NCI-H1694 treated with DMSO at 0.1 percent for 48 hours (cell line): ENCODE measurements at regions not wholly inside any gene's neighbourhood (a gene's known extent, or its start where the extent isn't known, plus 50 kb on each side); places are given as distances from the start of the nearest gene placed in this dataset.

Source experiments
- DNase-seq: peaks from one replicate; lab custom pipeline; 2025; lab: John Stamatoyannopoulos, UW

DNA sequence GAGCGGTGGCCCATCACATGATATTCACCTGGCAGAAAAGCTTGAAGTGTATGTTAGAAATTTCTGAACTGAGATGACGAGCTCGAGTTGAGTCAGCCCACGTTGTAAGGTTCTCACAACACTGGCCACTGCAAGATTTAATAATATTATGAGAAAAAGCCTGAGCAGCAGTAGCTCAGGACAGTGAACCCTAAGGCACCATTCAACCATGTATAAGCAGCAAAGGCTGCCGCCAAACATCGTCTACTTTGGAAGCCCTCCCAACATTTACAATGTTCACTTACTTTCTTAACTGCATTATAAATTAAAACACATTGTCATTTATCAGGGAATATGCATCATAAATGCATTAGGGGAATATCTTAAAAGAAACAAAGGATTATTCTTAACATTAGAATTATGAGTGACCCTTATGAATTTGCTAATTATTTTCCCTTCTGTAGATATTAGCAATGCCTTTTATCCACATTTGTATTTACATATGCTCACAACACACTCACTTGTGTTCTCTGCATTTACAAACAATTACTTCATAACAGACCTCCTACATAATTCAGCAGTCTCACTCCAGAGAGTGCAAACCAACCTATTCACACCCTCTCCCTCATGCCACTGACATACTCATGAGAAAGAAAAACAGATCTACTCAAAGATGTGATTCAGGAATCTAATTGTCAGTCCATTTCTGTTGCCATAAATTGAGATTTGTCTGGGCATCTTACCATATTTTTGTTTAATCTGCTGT, 57.7 kb upstream of the CARD18 start:
- DNase-seq, result no peak

DNA sequence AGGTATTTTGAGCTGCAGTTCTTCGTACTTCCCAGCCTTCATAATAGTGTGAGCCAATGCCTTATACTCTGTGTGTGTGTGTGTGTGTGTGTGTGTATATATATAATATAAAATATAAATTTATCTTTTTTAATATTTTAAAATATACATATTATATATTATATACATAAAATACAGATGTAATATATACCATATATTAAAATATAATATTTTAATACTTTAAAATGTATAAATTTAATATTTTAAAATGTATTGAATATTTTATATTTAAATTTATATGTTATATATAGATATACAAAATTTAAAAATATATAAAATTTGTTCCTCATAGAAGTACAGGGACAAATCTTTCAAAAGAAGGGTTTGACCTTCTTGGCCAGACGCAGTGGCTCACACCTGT, 53.7 kb upstream of the CARD18 start:
- DNase-seq, result no peak

GRCh38 chr11:105192115-105192514, 52.5 kb upstream of the CARD18 start:
- DNase-seq, result no peak

DNA sequence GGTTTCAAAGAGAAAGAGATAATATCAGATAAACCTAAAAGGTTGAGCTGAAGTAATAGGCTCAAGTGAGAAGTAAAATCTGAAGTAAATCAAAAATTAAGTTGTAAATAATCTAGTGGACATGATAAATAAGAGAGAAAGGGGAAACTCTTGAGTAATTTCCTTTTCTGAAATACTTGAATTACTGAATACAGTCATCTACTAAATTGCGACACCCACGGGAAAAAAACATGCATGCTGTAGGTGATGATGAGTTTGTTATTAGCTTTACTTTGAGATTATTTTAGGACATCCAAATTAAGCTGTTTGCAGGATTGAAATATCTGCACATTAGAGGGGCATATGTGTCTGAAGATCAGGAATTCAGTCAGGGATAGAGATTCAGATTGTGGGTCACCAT, 50.0 kb upstream of the CARD18 start:
- no peak for DNase-seq
